MM.1S (cell line): ENCODE measurements at regions not wholly inside any gene's neighbourhood (a gene's known extent, or its start where the extent isn't known, plus 50 kb on each side); places are given as distances from the start of the nearest gene placed in this dataset.

Experiments
- CTCF ChIP-seq: fragments of 300-600 bp; sonication (generic); IDR thresholded peaks from 2 replicates; pipeline ENCODE4 v1.5.1; 2016; ENCODE audit warnings: antibody characterized with exemption, low read length, mixed read lengths
- EZH2 ChIP-seq: fragments of 300-600 bp; sonication (generic); optimal IDR thresholded peaks from 2 replicates; pipeline ENCODE3; 2017; ENCODE audit warnings: low read depth, mild to moderate bottlenecking, antibody characterized with exemption, low read length, mixed read lengths
- EZH2phosphoT487 ChIP-seq: fragments of 300-600 bp; sonication (generic); IDR thresholded peaks from 2 replicates; pipeline ENCODE4 v1.6.1; 2018; ENCODE audit warnings: antibody characterized with exemption, low read length

GRCh38 chr9:73682789-73683188 lies 531.1 kb downstream of the ANXA1 start:
- TF ChIP-seq CTCF (no peak), EZH2phosphoT487 (no peak), EZH2 (no peak)
